Right lobe of liver (tissue), 6 donors: ENCODE measurements at regions not wholly inside any gene's neighbourhood (a gene's known extent, or its start where the extent isn't known, plus 50 kb on each side); places are given as distances from the start of the nearest gene placed in this dataset.

ENCODE experiments used
- ATAC-seq, 4 donors: fragments of 200-7000 bp; cut with Tn5 transposase; one replicate each; pipeline ENCODE4 v1.9.1; 2020; ENCODE audit warnings: mild to moderate bottlenecking in 4 of 4, moderate library complexity in 4 of 4
- DNase-seq, 3 donors: peaks; one replicate each; pipeline ENCODE4 v3.0.0-alpha.2; 2020
- H3K27ac ChIP-seq, 3 donors: fragments of 200-600 bp; one replicate each; pipeline ENCODE4 v1.8.0; 2022
- H3K27me3 ChIP-seq, 2 donors: fragments of 200-600 bp; one replicate each; pipeline ENCODE4 v1.8.0; 2022
- H3K36me3 ChIP-seq, 4 donors: fragments of 200-600 bp; sonication (generic) in 1 of 4; one replicate each; pipeline versions ENCODE4 v1.5.1 to v1.8.0; 2017 to 2022; ENCODE audit warnings: control low read depth in 1 of 4
- H3K4me1 ChIP-seq, 4 donors: fragments of 200-600 bp; sonication (generic) in 1 of 4; one replicate each; pipeline versions ENCODE4 v1.5.1 to v1.8.0; 2017 to 2022; ENCODE audit warnings: control low read depth in 1 of 4
- H3K4me3 ChIP-seq, 3 donors: fragments of 200-600 bp; one replicate each; pipeline ENCODE4 v1.8.0; 2022
- H3K9me3 ChIP-seq, 4 donors: fragments of 200-600 bp; sonication (generic) in 1 of 4; one replicate each; pipeline versions ENCODE4 v1.5.1 to v1.8.0; 2017 to 2022; ENCODE audit warnings: control low read depth in 1 of 4
- CTCF ChIP-seq, 4 donors: fragments of 200-600 bp in 3 of 4; fragments of 450-650 bp in 1 of 4; IDR thresholded peaks; one replicate each; pipeline versions ENCODE4 v1.5.1 to v1.8.0; 2016 to 2022; ENCODE audit warnings: antibody characterized with exemption in 4 of 4, mild to moderate bottlenecking in 2 of 4
- POLR2A ChIP-seq: fragments of 450-650 bp; IDR thresholded peaks from one replicate; pipeline ENCODE4 v1.6.1; 2017; ENCODE audit warnings: antibody characterized with exemption, mild to moderate bottlenecking
- WGBS: methylation state at CpG from one replicate; pipeline ENCODE4 v1.1.6; 2018; ENCODE audit warnings: low coverage, low lambda C conversion rate; ENCODE audit not compliant: insufficient coverage; ENCODE audit errors: missing lambda C conversion rate; 5-methylcytosine and 5-hydroxymethylcytosine counted together
- intact Hi-C, 2 donors: fragments of 100-400 bp; cut with DNase I; formaldehyde crosslinking; loops; one replicate each; pipeline versions ENCODE4 v1.11.2 to v1.14.1; 2022
- donor health status: DM: no; HTN: yes; CAD: no.
- donor health status: DM: no; HTN: no; CAD: no.
- donor health status: DM: no; HTN: no; CAD: no.
- donor health status: DM: no; HTN: yes; CAD: no.
- donor health status: DM: no; HTN: yes; CAD: no.

DNA sequence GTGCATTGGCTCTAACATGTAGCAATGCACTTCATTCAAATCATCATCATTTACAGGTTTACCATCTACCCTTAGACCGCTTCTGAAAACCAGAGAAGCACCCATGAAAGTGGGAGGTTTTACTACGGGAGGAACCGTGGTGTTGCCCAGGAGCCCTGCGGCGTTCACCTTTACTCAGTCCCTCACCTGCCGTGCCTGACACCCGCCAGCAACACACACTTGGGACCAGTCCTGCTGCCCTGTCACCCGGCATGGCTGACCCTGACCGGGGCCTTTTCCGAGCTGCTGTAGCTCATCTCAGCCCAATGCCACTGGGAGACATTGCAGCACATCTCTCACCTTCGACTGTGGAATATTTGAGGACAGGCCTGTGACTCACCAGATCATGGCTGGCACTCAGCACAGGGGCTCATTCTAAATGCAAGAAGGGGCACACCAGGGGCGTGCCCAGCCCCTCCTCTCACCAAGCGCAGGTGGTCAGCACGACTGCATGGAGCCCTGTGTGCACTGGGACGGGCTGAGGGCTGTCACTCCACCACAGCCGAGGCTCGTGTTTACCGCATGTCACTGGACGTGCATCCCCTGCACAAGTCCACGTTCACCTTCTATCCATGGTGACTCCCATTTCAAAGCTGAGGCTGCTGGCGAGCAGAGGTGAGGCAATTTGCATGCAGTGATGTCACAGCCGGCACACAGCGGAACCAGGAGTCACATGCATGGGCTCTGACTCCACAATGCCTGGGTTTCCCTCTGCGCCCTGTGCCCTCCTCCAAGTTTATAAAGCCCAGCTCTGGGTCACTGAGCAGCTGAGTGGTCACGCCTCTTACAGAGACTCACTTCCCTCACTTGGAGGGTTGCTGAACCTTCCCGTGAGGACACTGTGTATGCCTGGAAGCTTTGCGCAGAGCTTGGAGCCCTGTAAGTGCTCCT, 76.7 kb upstream of the SNTG2 start:
- no peak for ATAC-seq
- no peak for TF ChIP-seq CTCF (IDR thresholded peaks at IDR 0.05)
- no peak for TF ChIP-seq POLR2A
- H3K36me3 ChIP-seq: no peaks in the 10 kb centered on the region
- no peak overlapping the region for H3K27ac ChIP-seq
- intact Hi-C loops: no loop called here
- H3K4me1 ChIP-seq: no peaks in the 10 kb centered on the region
- 74% methylated on average over 10 of the region's 27 CpGs for WGBS
- H3K9me3 ChIP-seq: no peaks in the 10 kb centered on the region
- no peaks in the 10 kb centered on the region for H3K27me3 ChIP-seq
- no peak overlapping the region for H3K4me3 ChIP-seq
- peak in 1 of 3 donors; percentile 31 for DNase-seq

GRCh38 chr2:873027-873426, 77.6 kb upstream of the SNTG2 start:
- H3K9me3 ChIP-seq: no peaks in the 10 kb centered on the region
- no peak overlapping the region for H3K4me3 ChIP-seq
- ATAC-seq: no peak
- H3K36me3 ChIP-seq: no peaks in the 10 kb centered on the region
- H3K27ac ChIP-seq: no peak overlapping the region
- no peaks in the 10 kb centered on the region for H3K4me1 ChIP-seq
- WGBS: 36% methylated on average over 4 of the region's 4 CpGs
- TF ChIP-seq CTCF (IDR thresholded peaks at IDR 0.05): no peak
- no peak for TF ChIP-seq POLR2A
- peak in 1 of 3 donors; percentile 4 for DNase-seq
- no peaks in the 10 kb centered on the region for H3K27me3 ChIP-seq
- intact Hi-C loops: no loop called here

DNA sequence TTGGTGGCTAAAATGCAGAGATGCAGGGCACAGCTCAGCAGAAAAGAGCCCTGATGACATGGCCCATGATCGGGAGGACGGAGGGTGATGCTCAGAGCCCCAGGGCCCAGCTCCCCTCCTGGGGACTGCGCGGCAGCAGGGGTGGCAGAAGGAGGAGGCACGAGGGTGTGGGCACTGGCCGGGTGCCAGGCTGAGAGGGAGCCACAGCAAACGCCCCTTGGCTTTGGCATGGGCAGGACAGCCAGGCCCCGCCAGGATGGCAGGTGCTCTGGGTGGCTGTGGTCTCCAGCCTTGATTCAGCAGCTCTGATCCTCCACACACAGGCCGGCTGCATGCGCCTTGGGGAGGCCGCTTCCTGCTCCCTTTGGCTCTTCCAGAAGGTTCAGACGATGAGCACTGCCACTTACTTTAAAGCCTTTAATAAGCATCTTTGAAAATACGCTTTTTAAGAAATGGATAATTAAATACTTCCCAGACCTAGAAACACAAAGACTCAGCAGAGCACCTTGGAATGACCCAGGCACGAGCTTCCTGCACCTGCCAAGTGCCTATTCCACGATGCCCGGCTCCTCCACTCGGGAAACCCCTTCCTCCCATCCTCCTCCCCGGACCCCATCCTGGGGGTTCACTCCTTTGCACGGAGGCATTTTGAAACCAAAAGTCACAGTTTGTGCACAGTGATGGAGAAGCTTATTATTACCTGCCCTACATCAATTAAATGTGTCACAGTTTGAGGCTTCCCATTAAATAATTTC, 78.5 kb upstream of the SNTG2 start:
- H3K4me3 ChIP-seq: no peak overlapping the region
- TF ChIP-seq POLR2A (no peak), CTCF (IDR thresholded peaks at IDR 0.05) (no peak)
- no peaks in the 10 kb centered on the region for H3K4me1 ChIP-seq
- 34% methylated on average over 6 of the region's 19 CpGs for WGBS
- no peak for ATAC-seq
- H3K27me3 ChIP-seq: no peaks in the 10 kb centered on the region
- H3K36me3 ChIP-seq: no peaks in the 10 kb centered on the region
- no peak for DNase-seq
- H3K9me3 ChIP-seq: no peaks in the 10 kb centered on the region
- intact Hi-C loops: no loop called here
- no peak overlapping the region for H3K27ac ChIP-seq

DNA sequence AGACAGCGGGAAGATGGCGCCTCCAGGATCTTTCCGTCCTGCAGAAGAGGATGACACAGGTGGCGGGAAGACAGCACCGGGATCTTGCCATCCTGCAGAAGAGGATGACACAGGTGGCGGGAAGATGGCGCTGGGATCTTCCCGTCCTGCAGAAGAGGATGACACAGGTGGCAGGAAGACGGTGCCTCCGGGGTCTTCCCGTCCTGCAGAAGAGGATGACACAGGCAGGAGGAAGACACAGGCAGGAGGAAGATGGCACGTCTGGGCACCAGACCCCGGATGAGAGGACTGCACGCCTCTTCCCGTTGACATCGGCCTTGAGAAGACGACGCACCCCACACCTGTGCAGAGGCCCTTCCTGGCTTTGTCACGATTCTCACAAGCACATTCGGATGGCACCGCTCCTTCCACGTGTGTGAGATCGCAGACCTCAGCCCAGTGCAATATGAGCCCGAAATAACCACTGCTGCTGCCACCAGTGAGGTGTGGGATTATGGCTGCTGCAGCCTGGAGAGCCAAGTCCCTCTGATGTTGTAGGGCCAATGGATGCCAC, 79.4 kb upstream of the SNTG2 start:
- no peak overlapping the region for H3K27ac ChIP-seq
- intact Hi-C loops: no loop called here
- H3K4me3 ChIP-seq: no peak overlapping the region
- no peaks in the 10 kb centered on the region for H3K27me3 ChIP-seq
- H3K9me3 ChIP-seq: no peaks in the 10 kb centered on the region
- TF ChIP-seq POLR2A (no peak), CTCF (IDR thresholded peaks at IDR 0.05) (no peak)
- H3K36me3 ChIP-seq: no peaks in the 10 kb centered on the region
- H3K4me1 ChIP-seq: no peaks in the 10 kb centered on the region
- DNase-seq (no peak), ATAC-seq (no peak)
- 56% methylated on average over 5 of the region's 24 CpGs for WGBS
